ENCODE measurements at regions not wholly inside any gene's neighbourhood (a gene's known extent, or its start where the extent isn't known, plus 50 kb on each side); places are given as distances from the start of the nearest gene placed in this dataset.

GRCh38 chr4:176540814-176541213, 221.0 kb downstream of the SPCS3 start:
- H3K4me1 ChIP-seq (ENCODE audit: control insufficient read depth, insufficient read depth, low read length) = no peaks in the 10 kb centered on the region
- TF ChIP-seq, protein P1, sequence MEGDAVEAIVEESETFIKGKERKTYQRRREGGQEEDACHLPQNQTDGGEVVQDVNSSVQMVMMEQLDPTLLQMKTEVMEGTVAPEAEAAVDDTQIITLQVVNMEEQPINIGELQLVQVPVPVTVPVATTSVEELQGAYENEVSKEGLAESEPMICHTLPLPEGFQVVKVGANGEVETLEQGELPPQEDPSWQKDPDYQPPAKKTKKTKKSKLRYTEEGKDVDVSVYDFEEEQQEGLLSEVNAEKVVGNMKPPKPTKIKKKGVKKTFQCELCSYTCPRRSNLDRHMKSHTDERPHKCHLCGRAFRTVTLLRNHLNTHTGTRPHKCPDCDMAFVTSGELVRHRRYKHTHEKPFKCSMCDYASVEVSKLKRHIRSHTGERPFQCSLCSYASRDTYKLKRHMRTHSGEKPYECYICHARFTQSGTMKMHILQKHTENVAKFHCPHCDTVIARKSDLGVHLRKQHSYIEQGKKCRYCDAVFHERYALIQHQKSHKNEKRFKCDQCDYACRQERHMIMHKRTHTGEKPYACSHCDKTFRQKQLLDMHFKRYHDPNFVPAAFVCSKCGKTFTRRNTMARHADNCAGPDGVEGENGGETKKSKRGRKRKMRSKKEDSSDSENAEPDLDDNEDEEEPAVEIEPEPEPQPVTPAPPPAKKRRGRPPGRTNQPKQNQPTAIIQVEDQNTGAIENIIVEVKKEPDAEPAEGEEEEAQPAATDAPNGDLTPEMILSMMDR (IDR thresholded peaks at IDR 0.05) = no peak
- TF ChIP-seq POLR2AphosphoS5 (IDR thresholded peaks at IDR 0.05; ENCODE audit: low read depth, low read length) (no peak), SIN3A (IDR thresholded peaks at IDR 0.05; ENCODE audit: borderline replicate concordance, insufficient read depth, low read depth, low read length) (no peak), TCF7L2 (IDR thresholded peaks at IDR 0.05; ENCODE audit: low read depth, low read length) (no peak)
- TF ChIP-seq, protein P2, sequence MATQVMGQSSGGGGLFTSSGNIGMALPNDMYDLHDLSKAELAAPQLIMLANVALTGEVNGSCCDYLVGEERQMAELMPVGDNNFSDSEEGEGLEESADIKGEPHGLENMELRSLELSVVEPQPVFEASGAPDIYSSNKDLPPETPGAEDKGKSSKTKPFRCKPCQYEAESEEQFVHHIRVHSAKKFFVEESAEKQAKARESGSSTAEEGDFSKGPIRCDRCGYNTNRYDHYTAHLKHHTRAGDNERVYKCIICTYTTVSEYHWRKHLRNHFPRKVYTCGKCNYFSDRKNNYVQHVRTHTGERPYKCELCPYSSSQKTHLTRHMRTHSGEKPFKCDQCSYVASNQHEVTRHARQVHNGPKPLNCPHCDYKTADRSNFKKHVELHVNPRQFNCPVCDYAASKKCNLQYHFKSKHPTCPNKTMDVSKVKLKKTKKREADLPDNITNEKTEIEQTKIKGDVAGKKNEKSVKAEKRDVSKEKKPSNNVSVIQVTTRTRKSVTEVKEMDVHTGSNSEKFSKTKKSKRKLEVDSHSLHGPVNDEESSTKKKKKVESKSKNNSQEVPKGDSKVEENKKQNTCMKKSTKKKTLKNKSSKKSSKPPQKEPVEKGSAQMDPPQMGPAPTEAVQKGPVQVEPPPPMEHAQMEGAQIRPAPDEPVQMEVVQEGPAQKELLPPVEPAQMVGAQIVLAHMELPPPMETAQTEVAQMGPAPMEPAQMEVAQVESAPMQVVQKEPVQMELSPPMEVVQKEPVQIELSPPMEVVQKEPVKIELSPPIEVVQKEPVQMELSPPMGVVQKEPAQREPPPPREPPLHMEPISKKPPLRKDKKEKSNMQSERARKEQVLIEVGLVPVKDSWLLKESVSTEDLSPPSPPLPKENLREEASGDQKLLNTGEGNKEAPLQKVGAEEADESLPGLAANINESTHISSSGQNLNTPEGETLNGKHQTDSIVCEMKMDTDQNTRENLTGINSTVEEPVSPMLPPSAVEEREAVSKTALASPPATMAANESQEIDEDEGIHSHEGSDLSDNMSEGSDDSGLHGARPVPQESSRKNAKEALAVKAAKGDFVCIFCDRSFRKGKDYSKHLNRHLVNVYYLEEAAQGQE (IDR thresholded peaks at IDR 0.05; ENCODE audit: insufficient read depth in 1 of 2, low read depth in 2 of 2, low read length in 1 of 2) = no peak
- intact Hi-C loops (cut with micrococcal nuclease; ENCODE audit: unreplicated experiment) = no loop called here
- no TSS peak for BruUV-seq (replicated peaks)
- no peak overlapping the region for H3K4me3 ChIP-seq (ENCODE audit: low read depth in 2 of 2, low read length in 2 of 2)
- CTCF ChIA-PET = no interaction called here
- H3K27me3 ChIP-seq (ENCODE audit: control insufficient read depth, insufficient read depth, low read length) = no peaks in the 10 kb centered on the region
- no peaks in the 10 kb centered on the region for H3K36me3 ChIP-seq (ENCODE audit: control insufficient read depth, insufficient read depth, low read length)
- no peaks in the 10 kb centered on the region for H3K9me3 ChIP-seq (ENCODE audit: control insufficient read depth, insufficient read depth, low read depth, low read length)
- ATAC-seq (no peak), DNase-seq (ENCODE audit: low read depth, low spot score) (no peak)
- POLR2A ChIA-PET = no interaction called here
- H3K27ac ChIP-seq (ENCODE audit: low read length) = no peak overlapping the region
- in situ Hi-C loops (cut with HindIII; ENCODE audit: low pct_unique_long_range_greater_than_20kb, low sequenced_read_pairs) = no loop called here

- Histone ChIP-seq H3K9me3 (ENCODE audit: control insufficient read depth, insufficient read depth, low read depth, low read length) (no peaks in the 10 kb centered on the region), H3K27ac (ENCODE audit: low read length) (no peak overlapping the region), H3K36me3 (ENCODE audit: control insufficient read depth, insufficient read depth, low read length) (no peaks in the 10 kb centered on the region), H3K4me3 (ENCODE audit: low read depth in 2 of 2, low read length in 2 of 2) (no peak overlapping the region), H3K4me1 (ENCODE audit: control insufficient read depth, insufficient read depth, low read length) (no peaks in the 10 kb centered on the region), H3K27me3 (ENCODE audit: control insufficient read depth, insufficient read depth, low read length) (no peaks in the 10 kb centered on the region)
- intact Hi-C loops (cut with micrococcal nuclease; ENCODE audit: unreplicated experiment) = no loop called here
- no peak for ATAC-seq
- TF ChIP-seq, protein P1 (IDR thresholded peaks at IDR 0.05) = no peak
- no peak for TF ChIP-seq TCF7L2 (IDR thresholded peaks at IDR 0.05; ENCODE audit: low read depth, low read length)
- TF ChIP-seq, protein P2 (IDR thresholded peaks at IDR 0.05; ENCODE audit: insufficient read depth in 1 of 2, low read depth in 2 of 2, low read length in 1 of 2) = no peak
- no peak for TF ChIP-seq POLR2AphosphoS5 (IDR thresholded peaks at IDR 0.05; ENCODE audit: low read depth, low read length)
- no peak for TF ChIP-seq SIN3A (IDR thresholded peaks at IDR 0.05; ENCODE audit: borderline replicate concordance, insufficient read depth, low read depth, low read length)
- in situ Hi-C loops (cut with HindIII; ENCODE audit: low pct_unique_long_range_greater_than_20kb, low sequenced_read_pairs) = no loop called here
- BruUV-seq (replicated peaks) = no TSS peak
- ChIA-PET CTCF (no interaction called here), POLR2A (no interaction called here)
- DNase-seq (ENCODE audit: low read depth, low spot score) = no peak
These were observed 226.1 kb downstream of the SPCS3 start for GRCh38 chr4:176545872-176546271.

Data from Panc1 (cell line).